NCI-H82 (cell line): ENCODE measurements at regions not wholly inside any gene's neighbourhood (a gene's known extent, or its start where the extent isn't known, plus 50 kb on each side); places are given as distances from the start of the nearest gene placed in this dataset.
"Not testable (repeated sequence)": the region's sequence is repeated elsewhere in the genome, so short reads cannot be mapped to it uniquely, and the experiment has no call there.

Experiments
- DNase-seq: peaks from one replicate; lab custom pipeline; 2025; lab: John Stamatoyannopoulos, UW

GRCh38 chr9:138213748-138214147 is 336.2 kb downstream of the CACNA1B start:
- not testable (repeated sequence) for DNase-seq

DNA sequence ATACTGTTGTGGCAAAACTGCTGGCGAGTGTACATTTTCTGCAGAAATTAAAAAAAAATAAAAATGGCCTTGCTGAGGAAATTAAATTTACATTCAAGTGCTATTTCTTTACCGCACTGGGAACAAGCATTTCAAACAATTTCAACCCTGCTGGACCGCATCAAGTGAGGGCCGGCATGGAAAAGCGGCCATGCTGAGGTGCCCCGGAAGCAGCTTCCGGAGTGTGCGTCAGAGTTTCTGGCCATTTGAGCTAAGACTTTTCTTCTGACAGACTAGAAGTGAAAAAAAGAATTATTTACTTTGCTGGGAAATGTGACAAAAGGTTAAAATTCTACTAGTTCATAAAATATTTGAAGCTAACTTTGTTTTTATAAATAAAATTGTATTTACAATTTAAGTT is 337.0 kb downstream of the CACNA1B start:
- DNase-seq: not testable (repeated sequence)

DNA sequence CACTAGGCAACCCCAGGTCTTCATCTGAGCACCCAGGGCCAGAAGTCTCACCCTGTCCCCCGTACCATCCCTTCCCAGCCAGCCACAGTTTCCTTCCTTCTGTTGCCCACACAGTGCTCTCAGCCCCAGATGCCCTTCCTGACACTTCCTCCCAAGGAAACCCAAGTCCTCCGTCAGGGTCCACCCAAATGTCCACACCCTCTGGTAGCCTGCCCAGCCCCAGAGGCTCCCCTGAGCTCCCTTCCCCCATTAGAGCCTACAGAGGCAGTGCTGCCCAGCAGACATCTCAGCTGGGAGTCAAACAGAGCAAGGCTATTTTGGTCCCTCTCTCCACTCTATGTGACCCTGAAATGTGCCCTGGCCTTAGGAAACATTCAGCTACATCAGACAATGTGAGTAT is 338.0 kb downstream of the CACNA1B start:
- DNase-seq: not testable (repeated sequence)

DNA sequence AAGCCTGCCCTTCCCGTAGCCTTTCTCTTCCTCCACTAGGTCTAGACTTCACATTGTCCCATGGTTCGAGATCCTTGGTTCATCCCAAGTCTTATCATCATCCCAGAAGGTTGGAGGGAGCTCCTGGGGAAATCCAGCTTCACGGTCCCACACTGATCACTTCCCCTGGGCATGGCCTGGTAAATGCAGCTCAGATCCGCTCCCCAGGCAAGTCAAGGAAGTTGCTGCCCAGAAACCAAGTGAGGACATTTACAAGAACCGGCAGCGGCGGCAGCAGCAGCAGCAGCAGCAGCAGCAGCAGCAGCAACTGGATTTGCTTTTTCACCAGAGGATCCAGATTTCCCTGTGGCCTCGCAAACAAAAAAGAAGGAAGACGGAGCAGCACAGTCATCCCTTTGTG is 339.2 kb downstream of the CACNA1B start:
- DNase-seq: not testable (repeated sequence)

DNA sequence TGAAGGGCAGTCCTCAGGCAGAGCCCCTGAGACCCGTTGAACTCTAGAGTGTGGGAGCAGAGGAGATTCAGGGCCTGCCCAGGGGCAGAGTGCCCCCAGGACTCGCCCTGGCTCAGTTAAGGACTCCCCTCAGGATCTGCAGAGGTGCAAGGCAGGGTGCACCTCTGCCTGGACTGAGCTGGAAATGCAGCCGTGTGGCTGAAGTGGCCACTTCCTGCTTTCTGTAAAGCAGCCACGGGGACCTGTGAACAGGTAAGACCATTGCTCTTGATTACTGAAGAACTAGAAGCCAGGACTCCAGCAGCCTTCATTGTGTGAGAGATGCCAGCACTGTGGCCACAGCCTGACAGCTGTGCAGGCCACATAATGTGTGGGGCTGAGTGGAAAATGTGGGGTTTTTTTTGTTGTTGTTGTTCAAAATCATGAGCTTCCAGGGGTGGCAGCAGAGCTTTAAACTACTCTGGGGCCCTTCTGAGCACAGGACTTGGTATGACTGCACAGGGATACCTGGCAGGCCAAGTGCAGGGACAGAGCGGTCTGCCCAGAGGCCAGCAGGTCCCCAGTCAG is 339.8 kb downstream of the CACNA1B start:
- not testable (repeated sequence) for DNase-seq

DNA sequence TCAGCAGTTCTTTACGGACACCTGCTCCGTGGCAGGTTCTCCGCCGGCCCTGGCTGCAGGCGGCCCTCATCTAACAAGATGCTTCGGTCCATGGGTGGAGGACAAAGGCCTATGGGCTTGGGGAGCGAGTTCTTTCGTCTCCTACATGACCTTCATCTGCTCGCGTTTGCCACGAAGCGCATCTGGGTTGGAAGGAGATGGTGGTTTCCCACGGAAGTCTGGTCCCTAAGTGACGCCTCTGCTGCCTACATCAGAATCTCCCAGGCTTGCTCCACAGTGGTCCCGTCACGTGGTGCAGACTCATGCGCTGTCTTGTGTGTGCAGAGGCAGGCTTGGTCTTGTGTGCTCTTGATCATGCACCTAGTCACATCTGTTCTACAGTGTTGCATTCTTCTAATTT is 341.7 kb downstream of the CACNA1B start:
- not testable (repeated sequence) for DNase-seq

- not testable (repeated sequence) for DNase-seq
These were observed 344.0 kb downstream of the CACNA1B start for GRCh38 chr9:138221446-138222054.

GRCh38 chr9:138237099-138237498 is 359.5 kb downstream of the CACNA1B start:
- not testable (repeated sequence) for DNase-seq

DNA sequence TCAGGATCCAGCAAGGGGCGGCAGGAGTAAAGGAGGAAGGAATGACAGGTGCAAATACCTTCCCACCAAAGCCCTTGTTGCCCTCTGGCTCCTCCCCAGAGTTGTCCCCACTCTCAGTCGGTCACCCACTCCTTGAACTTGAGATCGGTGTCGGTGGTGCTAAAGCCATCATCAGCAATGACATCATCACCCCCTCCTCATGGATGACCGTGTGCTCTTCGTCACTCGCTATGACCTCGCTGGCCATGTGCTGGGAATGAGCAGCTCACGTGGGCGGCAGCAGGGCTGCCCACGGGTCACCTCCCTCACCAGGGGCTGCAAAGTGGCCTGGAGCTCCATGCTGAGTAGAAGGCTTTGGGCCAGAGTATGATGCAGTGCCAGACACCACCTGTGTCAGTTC is 405.3 kb downstream of the CACNA1B start:
- not testable (repeated sequence) for DNase-seq
